SJSA1 (cell line): ENCODE measurements at regions not wholly inside any gene's neighbourhood (a gene's known extent, or its start where the extent isn't known, plus 50 kb on each side); places are given as distances from the start of the nearest gene placed in this dataset.

Source experiments
- DNase-seq, 2 experiments: peaks; one replicate each; pipeline ENCODE4 v3.0.0-alpha.2; 2015 to 2020; ENCODE audit warnings: low spot score in 2 of 2, low read depth in 1 of 2
- H3K27ac ChIP-seq: fragments of 250-450 bp; sonication (Bioruptor Pico); 2 replicates; pipeline ENCODE4 v1.5.1; 2020; ENCODE audit warnings: mild to moderate bottlenecking, moderate library complexity
- H3K27me3 ChIP-seq: fragments of 250-450 bp; sonication (Bioruptor Pico); replicated peaks from 2 replicates; pipeline ENCODE4 v1.5.1; 2020; ENCODE audit warnings: mild to moderate bottlenecking, moderate library complexity
- H3K36me3 ChIP-seq: fragments of 250-450 bp; sonication (Bioruptor Pico); 2 replicates; pipeline ENCODE4 v1.5.1; 2020; ENCODE audit warnings: mild to moderate bottlenecking
- H3K4me1 ChIP-seq: fragments of 250-450 bp; sonication (Bioruptor Pico); replicated peaks from 2 replicates; pipeline ENCODE4 v1.6.1; 2021; ENCODE audit warnings: mild to moderate bottlenecking
- H3K4me3 ChIP-seq: fragments of 250-450 bp; sonication (Bioruptor Pico); 2 replicates; pipeline ENCODE4 v1.5.1; 2020; ENCODE audit warnings: mild to moderate bottlenecking
- H3K9me3 ChIP-seq: fragments of 250-450 bp; sonication (Bioruptor Pico); replicated peaks from 2 replicates; pipeline ENCODE4 v1.5.1; 2020; ENCODE audit warnings: mild to moderate bottlenecking

GRCh38 chr20:12180107-12180661 is 262.5 kb downstream of the BTBD3 start:
- Histone ChIP-seq H3K4me3 (no peak overlapping the region), H3K27me3 (no peaks in the 10 kb centered on the region), H3K27ac (no peak overlapping the region), H3K36me3 (no peaks in the 10 kb centered on the region), H3K9me3 (no peaks in the 10 kb centered on the region; the same call in 1 of the 2 replicates), H3K4me1 (no peaks in the 10 kb centered on the region)
- DNase-seq, result no peak

- no peak overlapping the region for H3K4me3 ChIP-seq
- no peak overlapping the region for H3K27ac ChIP-seq
- no peaks in the 10 kb centered on the region for H3K4me1 ChIP-seq
- 0 out of 2 replicates have a peak, but pooled peaks cover 2% of the 10 kb centered on the region for H3K9me3 ChIP-seq
- no peak for DNase-seq
- H3K36me3 ChIP-seq, result no peaks in the 10 kb centered on the region
- no peaks in the 10 kb centered on the region for H3K27me3 ChIP-seq
Observed at GRCh38 chr20:12198281-12198680, 280.6 kb downstream of the BTBD3 start.

- Histone ChIP-seq H3K36me3 (no peaks in the 10 kb centered on the region), H3K27me3 (no peaks in the 10 kb centered on the region), H3K27ac (no peak overlapping the region), H3K4me1 (no peaks in the 10 kb centered on the region), H3K9me3 (0 out of 2 replicates have a peak, but pooled peaks cover 2% of the 10 kb centered on the region), H3K4me3 (no peak overlapping the region)
- no peak for DNase-seq
Observed at GRCh38 chr20:12199703-12200102, 282.0 kb downstream of the BTBD3 start.

GRCh38 chr20:12201289-12201991 is 283.7 kb downstream of the BTBD3 start:
- H3K4me1 ChIP-seq, result no peaks in the 10 kb centered on the region
- 0 out of 2 replicates have a peak, but pooled peaks cover 2% of the 10 kb centered on the region for H3K9me3 ChIP-seq
- no peak for DNase-seq
- no peaks in the 10 kb centered on the region for H3K27me3 ChIP-seq
- H3K27ac ChIP-seq, result no peak overlapping the region
- H3K36me3 ChIP-seq, result no peaks in the 10 kb centered on the region
- no peak overlapping the region for H3K4me3 ChIP-seq

- Histone ChIP-seq H3K36me3 (no peaks in the 10 kb centered on the region), H3K4me1 (no peaks in the 10 kb centered on the region), H3K27ac (no peak overlapping the region), H3K9me3 (0 out of 2 replicates have a peak, but pooled peaks cover 2% of the 10 kb centered on the region), H3K4me3 (no peak overlapping the region), H3K27me3 (no peaks in the 10 kb centered on the region)
- no peak for DNase-seq
Observed at GRCh38 chr20:12203399-12203798, 285.7 kb downstream of the BTBD3 start.

- no peaks in the 10 kb centered on the region for H3K36me3 ChIP-seq
- H3K27me3 ChIP-seq, result no peaks in the 10 kb centered on the region
- H3K9me3 ChIP-seq, result 0 out of 2 replicates have a peak, but pooled peaks cover 2% of the 10 kb centered on the region
- H3K4me3 ChIP-seq, result no peak overlapping the region
- no peak overlapping the region for H3K27ac ChIP-seq
- no peak for DNase-seq
- no peaks in the 10 kb centered on the region for H3K4me1 ChIP-seq
Observed at GRCh38 chr20:12203981-12204380, 286.3 kb downstream of the BTBD3 start.

- H3K4me3 ChIP-seq, result no peak overlapping the region
- H3K27ac ChIP-seq, result no peak overlapping the region
- H3K9me3 ChIP-seq, result no peaks in the 10 kb centered on the region
- no peaks in the 10 kb centered on the region for H3K4me1 ChIP-seq
- no peaks in the 10 kb centered on the region for H3K27me3 ChIP-seq
- DNase-seq, result peak; percentile 5 to 44
- H3K36me3 ChIP-seq, result no peaks in the 10 kb centered on the region
Observed at GRCh38 chr20:12207875-12208274, 290.2 kb downstream of the BTBD3 start.

GRCh38 chr20:12210591-12210990 is 292.9 kb downstream of the BTBD3 start:
- Histone ChIP-seq H3K9me3 (no peaks in the 10 kb centered on the region), H3K27me3 (no peaks in the 10 kb centered on the region), H3K27ac (no peak overlapping the region), H3K4me1 (no peaks in the 10 kb centered on the region), H3K36me3 (no peaks in the 10 kb centered on the region), H3K4me3 (no peak overlapping the region)
- DNase-seq, result no peak

- no peak for DNase-seq
- Histone ChIP-seq H3K27me3 (no peaks in the 10 kb centered on the region), H3K4me1 (no peaks in the 10 kb centered on the region), H3K36me3 (no peaks in the 10 kb centered on the region), H3K4me3 (no peak overlapping the region), H3K9me3 (no peaks in the 10 kb centered on the region), H3K27ac (no peak overlapping the region)
Observed at GRCh38 chr20:12211361-12211760, 293.7 kb downstream of the BTBD3 start.

- Histone ChIP-seq H3K9me3 (no peaks in the 10 kb centered on the region), H3K4me3 (no peak overlapping the region), H3K27me3 (no peaks in the 10 kb centered on the region), H3K36me3 (no peaks in the 10 kb centered on the region), H3K4me1 (no peaks in the 10 kb centered on the region), H3K27ac (no peak overlapping the region)
- no peak for DNase-seq
Observed at GRCh38 chr20:12217382-12217781, 299.7 kb downstream of the BTBD3 start.

- Histone ChIP-seq H3K4me3 (no peak overlapping the region), H3K9me3 (no peaks in the 10 kb centered on the region; the same call in 1 of the 2 replicates)
Observed at GRCh38 chr20:12219798-12220197, 302.1 kb downstream of the BTBD3 start.

GRCh38 chr20:12223057-12223456 is 305.4 kb downstream of the BTBD3 start:
- H3K9me3 ChIP-seq, result no peaks in the 10 kb centered on the region; the same call in 1 of the 2 replicates
- H3K4me3 ChIP-seq, result no peak overlapping the region
- no peaks in the 10 kb centered on the region for H3K36me3 ChIP-seq
- H3K27me3 ChIP-seq, result no peaks in the 10 kb centered on the region
- no peaks in the 10 kb centered on the region for H3K4me1 ChIP-seq
- DNase-seq, result no peak
- no peak overlapping the region for H3K27ac ChIP-seq

More at GRCh38 chr20:12219798-12220197, 302.1 kb downstream of the BTBD3 start:
- H3K27ac ChIP-seq, result no peak overlapping the region
- H3K36me3 ChIP-seq, result no peaks in the 10 kb centered on the region
- H3K4me1 ChIP-seq, result no peaks in the 10 kb centered on the region
- no peaks in the 10 kb centered on the region for H3K27me3 ChIP-seq
- no peak for DNase-seq

- Histone ChIP-seq H3K36me3 (no peaks in the 10 kb centered on the region), H3K27me3 (no peaks in the 10 kb centered on the region)
- no peak for DNase-seq
Observed at GRCh38 chr20:12225898-12226297, 308.2 kb downstream of the BTBD3 start.

GRCh38 chr20:12229891-12230290 is 312.2 kb downstream of the BTBD3 start:
- Histone ChIP-seq H3K27me3 (no peaks in the 10 kb centered on the region), H3K36me3 (no peaks in the 10 kb centered on the region), H3K4me1 (no peaks in the 10 kb centered on the region), H3K27ac (no peak overlapping the region), H3K4me3 (no peak overlapping the region), H3K9me3 (no peaks in the 10 kb centered on the region; the same call in 1 of the 2 replicates)
- no peak for DNase-seq

More at GRCh38 chr20:12225898-12226297, 308.2 kb downstream of the BTBD3 start:
- no peaks in the 10 kb centered on the region for H3K4me1 ChIP-seq
- H3K27ac ChIP-seq, result no peak overlapping the region
- H3K4me3 ChIP-seq, result no peak overlapping the region
- no peaks in the 10 kb centered on the region; the same call in 1 of the 2 replicates for H3K9me3 ChIP-seq
